Spinal cord (tissue), 9 donors: ENCODE measurements at regions not wholly inside any gene's neighbourhood (a gene's known extent, or its start where the extent isn't known, plus 50 kb on each side); places are given as distances from the start of the nearest gene placed in this dataset.

Experiments
- DNase-seq, 6 donors: peaks; one replicate each; pipeline versions ENCODE4 v3.0.0 to v3.0.0-alpha.2; 2013 to 2015; ENCODE audit warnings: low spot score in 6 of 6, low read depth in 4 of 6
- H3K27ac ChIP-seq: one replicate; pipeline ENCODE4 v1.5.1; 2013; ENCODE audit warnings: low read depth, low read length, control low read depth
- H3K27me3 ChIP-seq: one replicate; pipeline ENCODE4 v1.6.1; 2013; ENCODE audit warnings: low read length; ENCODE audit not compliant: control insufficient read depth, insufficient read depth
- H3K36me3 ChIP-seq: one replicate; pipeline ENCODE4 v1.6.1; 2013; ENCODE audit warnings: low read length; ENCODE audit not compliant: control insufficient read depth, insufficient read depth
- H3K4me1 ChIP-seq: one replicate; pipeline ENCODE4 v1.6.1; 2013; ENCODE audit warnings: low read length; ENCODE audit not compliant: control insufficient read depth, insufficient read depth
- H3K4me3 ChIP-seq: one replicate; pipeline ENCODE4 v1.5.1; 2013; ENCODE audit warnings: low read depth, low read length, control low read depth
- H3K9me3 ChIP-seq: one replicate; pipeline ENCODE4 v1.6.1; 2013; ENCODE audit warnings: low read length; ENCODE audit not compliant: control insufficient read depth, insufficient read depth
- WGBS: methylation state at CpG from one replicate; pipeline ENCODE4 v1.1.5; 2013; ENCODE audit warnings: missing lambda C conversion rate; ENCODE audit not compliant: insufficient coverage; 5-methylcytosine and 5-hydroxymethylcytosine counted together
- donor health status: healthy.

GRCh38 chr5:57598097-57598496, 115.5 kb upstream of the ACTBL2 start:
- 64% methylated on average over 8 of the region's 10 CpGs for WGBS
- H3K36me3 ChIP-seq = no peaks in the 10 kb centered on the region

GRCh38 chr5:57595523-57595991, 112.9 kb upstream of the ACTBL2 start:
- no peaks in the 10 kb centered on the region for H3K27me3 ChIP-seq
- H3K4me1 ChIP-seq = no peaks in the 10 kb centered on the region
- H3K27ac ChIP-seq = no peak overlapping the region
- H3K9me3 ChIP-seq = no peaks in the 10 kb centered on the region
- no peak overlapping the region for H3K4me3 ChIP-seq
- no CpG with 5 or more reads among the region's 1 CpG for WGBS
- no peaks in the 10 kb centered on the region for H3K36me3 ChIP-seq
- DNase-seq = peak in 1 of 6 donors; percentile 66

More at GRCh38 chr5:57598097-57598496, 115.5 kb upstream of the ACTBL2 start:
- peak overlapping the region; percentile 48 for H3K27ac ChIP-seq
- no peak overlapping the region for H3K4me3 ChIP-seq
- H3K27me3 ChIP-seq = no peaks in the 10 kb centered on the region
- no peaks in the 10 kb centered on the region for H3K9me3 ChIP-seq
- no peaks in the 10 kb centered on the region for H3K4me1 ChIP-seq
- DNase-seq = peak in 1 of 6 donors; percentile 16

- Histone ChIP-seq H3K4me3 (no peak overlapping the region), H3K9me3 (no peaks in the 10 kb centered on the region), H3K27me3 (no peaks in the 10 kb centered on the region), H3K27ac (no peak overlapping the region), H3K36me3 (no peaks in the 10 kb centered on the region), H3K4me1 (no peaks in the 10 kb centered on the region)
- no peak for DNase-seq
- 79% methylated on average over 3 of the region's 6 CpGs for WGBS
Observed at GRCh38 chr5:57594436-57594835, 111.8 kb upstream of the ACTBL2 start.

GRCh38 chr5:57592236-57592635, 109.6 kb upstream of the ACTBL2 start:
- no peak overlapping the region for H3K27ac ChIP-seq
- H3K4me1 ChIP-seq = no peaks in the 10 kb centered on the region
- WGBS = 100% methylated on average over 1 of the region's 3 CpGs
- no peaks in the 10 kb centered on the region for H3K9me3 ChIP-seq
- no peaks in the 10 kb centered on the region for H3K36me3 ChIP-seq
- DNase-seq = no peak
- no peak overlapping the region for H3K4me3 ChIP-seq
- no peaks in the 10 kb centered on the region for H3K27me3 ChIP-seq

- no CpG with 5 or more reads among the region's 1 CpG for WGBS
- no peak for DNase-seq
- Histone ChIP-seq H3K36me3 (no peaks in the 10 kb centered on the region), H3K27ac (no peak overlapping the region), H3K4me3 (no peak overlapping the region), H3K9me3 (no peaks in the 10 kb centered on the region), H3K4me1 (no peaks in the 10 kb centered on the region), H3K27me3 (no peaks in the 10 kb centered on the region)
Observed at GRCh38 chr5:57586649-57587048, 104.0 kb upstream of the ACTBL2 start.

GRCh38 chr5:57582578-57583070, 100.0 kb upstream of the ACTBL2 start:
- WGBS = 80% methylated on average over 1 of the region's 3 CpGs
- Histone ChIP-seq H3K4me3 (no peak overlapping the region), H3K9me3 (no peaks in the 10 kb centered on the region), H3K27ac (no peak overlapping the region), H3K27me3 (no peaks in the 10 kb centered on the region), H3K4me1 (no peaks in the 10 kb centered on the region), H3K36me3 (no peaks in the 10 kb centered on the region)
- no peak for DNase-seq

GRCh38 chr5:57581772-57582171, 99.2 kb upstream of the ACTBL2 start:
- WGBS = 67% methylated on average over 1 of the region's 2 CpGs
- H3K9me3 ChIP-seq = no peaks in the 10 kb centered on the region

GRCh38 chr5:57581222-57581621, 98.6 kb upstream of the ACTBL2 start:
- H3K27me3 ChIP-seq = no peaks in the 10 kb centered on the region
- H3K9me3 ChIP-seq = no peaks in the 10 kb centered on the region
- no peak overlapping the region for H3K27ac ChIP-seq
- WGBS = 90% methylated on average over 2 of the region's 4 CpGs
- H3K4me3 ChIP-seq = no peak overlapping the region
- no peaks in the 10 kb centered on the region for H3K36me3 ChIP-seq
- DNase-seq = peak in 1 of 6 donors; percentile 24
- H3K4me1 ChIP-seq = no peaks in the 10 kb centered on the region

More at GRCh38 chr5:57581772-57582171, 99.2 kb upstream of the ACTBL2 start:
- Histone ChIP-seq H3K36me3 (no peaks in the 10 kb centered on the region), H3K4me3 (no peak overlapping the region), H3K27ac (no peak overlapping the region), H3K27me3 (no peaks in the 10 kb centered on the region), H3K4me1 (no peaks in the 10 kb centered on the region)
- DNase-seq = no peak

GRCh38 chr5:57577432-57578175, 95.0 kb upstream of the ACTBL2 start:
- no peaks in the 10 kb centered on the region for H3K36me3 ChIP-seq
- no peak overlapping the region for H3K4me3 ChIP-seq
- peak overlapping the region; percentile 70 for H3K27ac ChIP-seq
- 87% methylated on average over 6 of the region's 8 CpGs for WGBS
- H3K9me3 ChIP-seq = no peaks in the 10 kb centered on the region
- H3K27me3 ChIP-seq = no peaks in the 10 kb centered on the region
- DNase-seq = no peak
- H3K4me1 ChIP-seq = no peaks in the 10 kb centered on the region

GRCh38 chr5:57576317-57576716, 93.7 kb upstream of the ACTBL2 start:
- no peak overlapping the region for H3K27ac ChIP-seq
- WGBS = 100% methylated on average over 1 of the region's 6 CpGs
- no peaks in the 10 kb centered on the region for H3K4me1 ChIP-seq
- no peaks in the 10 kb centered on the region for H3K9me3 ChIP-seq
- no peak overlapping the region for H3K4me3 ChIP-seq
- no peak for DNase-seq
- no peaks in the 10 kb centered on the region for H3K36me3 ChIP-seq
- no peaks in the 10 kb centered on the region for H3K27me3 ChIP-seq
